ENCODE measurements at regions not wholly inside any gene's neighbourhood (a gene's known extent, or its start where the extent isn't known, plus 50 kb on each side); places are given as distances from the start of the nearest gene placed in this dataset.
A peak's percentile ranks its signal among the peaks of the same experiment; 100 is the strongest.

DNA sequence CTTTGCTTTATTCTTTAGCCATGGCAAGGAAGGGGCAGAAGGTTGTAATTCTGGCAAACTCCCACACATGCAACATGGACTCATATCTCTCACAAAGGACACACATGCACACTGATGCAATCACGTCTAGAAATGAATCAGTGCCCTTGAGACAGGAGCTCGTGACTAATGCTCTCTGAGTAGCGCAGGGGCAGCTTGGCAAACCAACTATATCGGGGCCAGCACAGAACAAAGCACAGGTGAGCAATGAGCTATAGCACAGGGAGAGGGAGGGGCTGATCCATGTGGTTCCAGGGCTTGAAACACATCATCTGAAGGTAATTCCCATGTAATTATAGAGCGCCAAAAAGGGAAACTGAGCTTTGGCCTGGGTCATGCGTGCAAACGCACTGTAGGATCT lies 165.2 kb upstream of the KLF7 start (continued):
- TF ChIP-seq TBL1XR1 (IDR thresholded peaks at IDR 0.05; ENCODE audit: low read depth, low read length) (peak; percentile 57; the same call in 1 of the 2 replicates), ZNF217 (IDR thresholded peaks at IDR 0.05) (no peak), MTA3 (IDR thresholded peaks at IDR 0.05; ENCODE audit: borderline replicate concordance, low read length) (peak; percentile 38; the same call in 1 of the 2 replicates), CBX5 (IDR thresholded peaks at IDR 0.05; ENCODE audit: low read depth) (no peak), TCF7 (IDR thresholded peaks at IDR 0.05; ENCODE audit: borderline replicate concordance) (peak; percentile 81; the same call in 1 of the 2 replicates), NFXL1 (IDR thresholded peaks at IDR 0.05; ENCODE audit: borderline replicate concordance) (no peak), POLR2AphosphoS5 (IDR thresholded peaks at IDR 0.05; ENCODE audit: low read length) (peak; percentile 78), RFX5 (IDR thresholded peaks at IDR 0.05; ENCODE audit: low read depth, low read length) (no peak), JUND (IDR thresholded peaks at IDR 0.05; ENCODE audit: low read depth, low read length) (peak; percentile 92), SMARCA5 (IDR thresholded peaks at IDR 0.05) (no peak), SUZ12 (IDR thresholded peaks at IDR 0.05; ENCODE audit: unreplicated experiment) (no peak), CHD4 (IDR thresholded peaks at IDR 0.05) (no peak), ATF7 (IDR thresholded peaks at IDR 0.05; ENCODE audit: low read depth) (peak; percentile 94)
- TF ChIP-seq, protein P1, sequence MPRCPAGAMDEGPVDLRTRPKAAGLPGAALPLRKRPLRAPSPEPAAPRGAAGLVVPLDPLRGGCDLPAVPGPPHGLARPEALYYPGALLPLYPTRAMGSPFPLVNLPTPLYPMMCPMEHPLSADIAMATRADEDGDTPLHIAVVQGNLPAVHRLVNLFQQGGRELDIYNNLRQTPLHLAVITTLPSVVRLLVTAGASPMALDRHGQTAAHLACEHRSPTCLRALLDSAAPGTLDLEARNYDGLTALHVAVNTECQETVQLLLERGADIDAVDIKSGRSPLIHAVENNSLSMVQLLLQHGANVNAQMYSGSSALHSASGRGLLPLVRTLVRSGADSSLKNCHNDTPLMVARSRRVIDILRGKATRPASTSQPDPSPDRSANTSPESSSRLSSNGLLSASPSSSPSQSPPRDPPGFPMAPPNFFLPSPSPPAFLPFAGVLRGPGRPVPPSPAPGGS (IDR thresholded peaks at IDR 0.05; ENCODE audit: borderline replicate concordance, insufficient read depth, low read depth, low read length, poor library complexity, severe bottlenecking), result peak; percentile 98
- TF ChIP-seq, protein P2, sequence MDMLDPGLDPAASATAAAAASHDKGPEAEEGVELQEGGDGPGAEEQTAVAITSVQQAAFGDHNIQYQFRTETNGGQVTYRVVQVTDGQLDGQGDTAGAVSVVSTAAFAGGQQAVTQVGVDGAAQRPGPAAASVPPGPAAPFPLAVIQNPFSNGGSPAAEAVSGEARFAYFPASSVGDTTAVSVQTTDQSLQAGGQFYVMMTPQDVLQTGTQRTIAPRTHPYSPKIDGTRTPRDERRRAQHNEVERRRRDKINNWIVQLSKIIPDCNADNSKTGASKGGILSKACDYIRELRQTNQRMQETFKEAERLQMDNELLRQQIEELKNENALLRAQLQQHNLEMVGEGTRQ (IDR thresholded peaks at IDR 0.05; ENCODE audit: borderline replicate concordance, low read depth, low read length), result no peak
- TF ChIP-seq, protein P3, sequence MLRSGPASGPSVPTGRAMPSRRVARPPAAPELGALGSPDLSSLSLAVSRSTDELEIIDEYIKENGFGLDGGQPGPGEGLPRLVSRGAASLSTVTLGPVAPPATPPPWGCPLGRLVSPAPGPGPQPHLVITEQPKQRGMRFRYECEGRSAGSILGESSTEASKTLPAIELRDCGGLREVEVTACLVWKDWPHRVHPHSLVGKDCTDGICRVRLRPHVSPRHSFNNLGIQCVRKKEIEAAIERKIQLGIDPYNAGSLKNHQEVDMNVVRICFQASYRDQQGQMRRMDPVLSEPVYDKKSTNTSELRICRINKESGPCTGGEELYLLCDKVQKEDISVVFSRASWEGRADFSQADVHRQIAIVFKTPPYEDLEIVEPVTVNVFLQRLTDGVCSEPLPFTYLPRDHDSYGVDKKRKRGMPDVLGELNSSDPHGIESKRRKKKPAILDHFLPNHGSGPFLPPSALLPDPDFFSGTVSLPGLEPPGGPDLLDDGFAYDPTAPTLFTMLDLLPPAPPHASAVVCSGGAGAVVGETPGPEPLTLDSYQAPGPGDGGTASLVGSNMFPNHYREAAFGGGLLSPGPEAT (IDR thresholded peaks at IDR 0.05; ENCODE audit: low read depth), result peak; percentile 83
- TF ChIP-seq, protein P4, sequence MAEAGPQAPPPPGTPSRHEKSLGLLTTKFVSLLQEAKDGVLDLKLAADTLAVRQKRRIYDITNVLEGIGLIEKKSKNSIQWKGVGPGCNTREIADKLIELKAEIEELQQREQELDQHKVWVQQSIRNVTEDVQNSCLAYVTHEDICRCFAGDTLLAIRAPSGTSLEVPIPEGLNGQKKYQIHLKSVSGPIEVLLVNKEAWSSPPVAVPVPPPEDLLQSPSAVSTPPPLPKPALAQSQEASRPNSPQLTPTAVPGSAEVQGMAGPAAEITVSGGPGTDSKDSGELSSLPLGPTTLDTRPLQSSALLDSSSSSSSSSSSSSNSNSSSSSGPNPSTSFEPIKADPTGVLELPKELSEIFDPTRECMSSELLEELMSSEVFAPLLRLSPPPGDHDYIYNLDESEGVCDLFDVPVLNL (IDR thresholded peaks at IDR 0.05; ENCODE audit: low read depth, low read length), result no peak
- TF ChIP-seq, protein P5, sequence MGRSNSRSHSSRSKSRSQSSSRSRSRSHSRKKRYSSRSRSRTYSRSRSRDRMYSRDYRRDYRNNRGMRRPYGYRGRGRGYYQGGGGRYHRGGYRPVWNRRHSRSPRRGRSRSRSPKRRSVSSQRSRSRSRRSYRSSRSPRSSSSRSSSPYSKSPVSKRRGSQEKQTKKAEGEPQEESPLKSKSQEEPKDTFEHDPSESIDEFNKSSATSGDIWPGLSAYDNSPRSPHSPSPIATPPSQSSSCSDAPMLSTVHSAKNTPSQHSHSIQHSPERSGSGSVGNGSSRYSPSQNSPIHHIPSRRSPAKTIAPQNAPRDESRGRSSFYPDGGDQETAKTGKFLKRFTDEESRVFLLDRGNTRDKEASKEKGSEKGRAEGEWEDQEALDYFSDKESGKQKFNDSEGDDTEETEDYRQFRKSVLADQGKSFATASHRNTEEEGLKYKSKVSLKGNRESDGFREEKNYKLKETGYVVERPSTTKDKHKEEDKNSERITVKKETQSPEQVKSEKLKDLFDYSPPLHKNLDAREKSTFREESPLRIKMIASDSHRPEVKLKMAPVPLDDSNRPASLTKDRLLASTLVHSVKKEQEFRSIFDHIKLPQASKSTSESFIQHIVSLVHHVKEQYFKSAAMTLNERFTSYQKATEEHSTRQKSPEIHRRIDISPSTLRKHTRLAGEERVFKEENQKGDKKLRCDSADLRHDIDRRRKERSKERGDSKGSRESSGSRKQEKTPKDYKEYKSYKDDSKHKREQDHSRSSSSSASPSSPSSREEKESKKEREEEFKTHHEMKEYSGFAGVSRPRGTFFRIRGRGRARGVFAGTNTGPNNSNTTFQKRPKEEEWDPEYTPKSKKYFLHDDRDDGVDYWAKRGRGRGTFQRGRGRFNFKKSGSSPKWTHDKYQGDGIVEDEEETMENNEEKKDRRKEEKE (IDR thresholded peaks at IDR 0.05), result no peak
- TF ChIP-seq, protein P6, sequence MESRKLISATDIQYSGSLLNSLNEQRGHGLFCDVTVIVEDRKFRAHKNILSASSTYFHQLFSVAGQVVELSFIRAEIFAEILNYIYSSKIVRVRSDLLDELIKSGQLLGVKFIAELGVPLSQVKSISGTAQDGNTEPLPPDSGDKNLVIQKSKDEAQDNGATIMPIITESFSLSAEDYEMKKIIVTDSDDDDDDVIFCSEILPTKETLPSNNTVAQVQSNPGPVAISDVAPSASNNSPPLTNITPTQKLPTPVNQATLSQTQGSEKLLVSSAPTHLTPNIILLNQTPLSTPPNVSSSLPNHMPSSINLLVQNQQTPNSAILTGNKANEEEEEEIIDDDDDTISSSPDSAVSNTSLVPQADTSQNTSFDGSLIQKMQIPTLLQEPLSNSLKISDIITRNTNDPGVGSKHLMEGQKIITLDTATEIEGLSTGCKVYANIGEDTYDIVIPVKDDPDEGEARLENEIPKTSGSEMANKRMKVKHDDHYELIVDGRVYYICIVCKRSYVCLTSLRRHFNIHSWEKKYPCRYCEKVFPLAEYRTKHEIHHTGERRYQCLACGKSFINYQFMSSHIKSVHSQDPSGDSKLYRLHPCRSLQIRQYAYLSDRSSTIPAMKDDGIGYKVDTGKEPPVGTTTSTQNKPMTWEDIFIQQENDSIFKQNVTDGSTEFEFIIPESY (IDR thresholded peaks at IDR 0.05), result no peak
- TF ChIP-seq, protein P7, sequence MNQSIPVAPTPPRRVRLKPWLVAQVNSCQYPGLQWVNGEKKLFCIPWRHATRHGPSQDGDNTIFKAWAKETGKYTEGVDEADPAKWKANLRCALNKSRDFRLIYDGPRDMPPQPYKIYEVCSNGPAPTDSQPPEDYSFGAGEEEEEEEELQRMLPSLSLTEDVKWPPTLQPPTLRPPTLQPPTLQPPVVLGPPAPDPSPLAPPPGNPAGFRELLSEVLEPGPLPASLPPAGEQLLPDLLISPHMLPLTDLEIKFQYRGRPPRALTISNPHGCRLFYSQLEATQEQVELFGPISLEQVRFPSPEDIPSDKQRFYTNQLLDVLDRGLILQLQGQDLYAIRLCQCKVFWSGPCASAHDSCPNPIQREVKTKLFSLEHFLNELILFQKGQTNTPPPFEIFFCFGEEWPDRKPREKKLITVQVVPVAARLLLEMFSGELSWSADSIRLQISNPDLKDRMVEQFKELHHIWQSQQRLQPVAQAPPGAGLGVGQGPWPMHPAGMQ (IDR thresholded peaks at IDR 0.05; ENCODE audit: borderline replicate concordance), result no peak

All from GM12878 (cell line).